IPS-11a (cell line): ENCODE measurements at regions not wholly inside any gene's neighbourhood (a gene's known extent, or its start where the extent isn't known, plus 50 kb on each side); places are given as distances from the start of the nearest gene placed in this dataset.

Experiments
- H3K4me3 ChIP-seq: one replicate; pipeline ENCODE4 v1.5.1; 2013; ENCODE audit warnings: low read depth, low read length, control low read depth

DNA sequence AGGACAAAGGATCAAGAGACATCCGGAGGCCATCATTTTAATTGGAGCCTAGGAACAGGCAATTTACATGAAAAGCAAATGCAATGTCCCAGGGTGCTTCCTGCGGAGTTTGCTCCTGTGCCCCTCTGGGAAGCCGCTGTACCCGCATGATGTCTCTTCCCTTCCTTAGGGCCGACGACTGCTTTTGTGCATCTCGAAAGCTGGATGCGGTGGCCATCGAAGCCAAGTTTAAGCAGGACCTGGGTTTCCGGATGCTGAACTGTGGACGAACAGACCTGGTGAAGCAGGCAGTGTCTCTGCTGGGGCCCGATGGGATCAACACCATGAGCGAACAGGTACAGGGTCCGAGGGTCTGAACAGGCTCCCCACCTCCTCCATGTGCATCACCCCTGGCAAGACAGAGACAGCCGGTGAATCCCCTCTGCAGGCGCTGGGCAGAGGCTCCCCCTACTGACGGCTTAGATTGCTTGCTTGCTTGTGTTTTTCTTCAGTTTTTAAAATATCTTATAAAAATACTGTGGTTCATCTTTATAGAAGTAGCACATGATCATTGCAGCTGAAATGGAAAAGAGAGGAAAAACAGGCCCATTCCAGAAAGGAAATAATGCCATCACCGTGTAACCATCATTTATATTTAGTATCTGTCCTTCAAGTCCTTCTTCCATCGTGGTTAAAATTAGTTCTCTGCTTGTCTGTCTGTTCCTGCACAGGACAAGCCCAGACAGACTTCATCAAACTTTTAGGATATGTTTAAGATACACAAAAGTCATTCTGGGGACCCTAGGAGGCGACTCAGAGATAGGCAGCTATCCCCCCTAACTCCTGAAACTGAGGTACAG is 75.4 kb upstream of the PWP1 start:
- H3K4me3 ChIP-seq = no peak overlapping the region

GRCh38 chr12:107612508-107612907 is 73.1 kb upstream of the PWP1 start:
- H3K4me3 ChIP-seq = no peak overlapping the region

DNA sequence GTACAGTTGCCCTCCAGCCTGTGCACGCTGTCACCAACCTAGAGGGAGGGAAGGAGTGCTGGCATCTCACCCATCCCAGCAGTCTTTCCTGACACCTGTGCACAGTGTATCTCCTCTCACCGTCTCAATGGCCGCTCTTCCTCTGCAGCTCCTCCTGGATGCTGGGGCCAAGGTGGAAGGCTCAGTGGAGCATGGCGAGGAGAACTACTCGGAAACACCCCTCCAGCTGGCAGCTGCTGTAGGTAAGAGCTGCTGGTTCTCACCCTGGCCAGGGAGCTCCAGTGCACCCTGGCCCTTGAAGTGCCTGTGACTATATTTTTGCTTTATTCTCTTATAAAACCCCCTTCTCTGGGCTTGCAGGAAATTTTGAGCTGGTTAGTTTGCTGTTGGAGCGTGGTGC is 68.7 kb upstream of the PWP1 start:
- no peak overlapping the region for H3K4me3 ChIP-seq

DNA sequence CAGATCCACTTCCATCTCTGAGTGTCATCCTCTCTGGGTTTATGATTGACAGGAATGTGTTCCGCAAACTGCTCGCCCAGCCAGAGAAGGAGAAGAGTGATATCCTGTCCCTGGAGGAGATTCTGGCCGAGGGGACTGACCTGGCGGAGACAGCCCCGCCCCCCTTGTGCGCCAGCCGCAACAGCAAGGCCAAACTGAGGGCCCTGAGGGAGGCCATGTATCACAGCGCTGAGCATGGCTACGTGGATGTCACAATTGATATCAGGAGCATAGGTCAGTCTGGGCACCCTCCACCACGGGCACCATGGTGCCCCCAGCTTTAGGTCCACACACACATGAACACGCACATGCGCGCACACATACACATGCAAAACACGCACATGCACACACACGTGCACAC is 67.5 kb upstream of the PWP1 start:
- no peak overlapping the region for H3K4me3 ChIP-seq

DNA sequence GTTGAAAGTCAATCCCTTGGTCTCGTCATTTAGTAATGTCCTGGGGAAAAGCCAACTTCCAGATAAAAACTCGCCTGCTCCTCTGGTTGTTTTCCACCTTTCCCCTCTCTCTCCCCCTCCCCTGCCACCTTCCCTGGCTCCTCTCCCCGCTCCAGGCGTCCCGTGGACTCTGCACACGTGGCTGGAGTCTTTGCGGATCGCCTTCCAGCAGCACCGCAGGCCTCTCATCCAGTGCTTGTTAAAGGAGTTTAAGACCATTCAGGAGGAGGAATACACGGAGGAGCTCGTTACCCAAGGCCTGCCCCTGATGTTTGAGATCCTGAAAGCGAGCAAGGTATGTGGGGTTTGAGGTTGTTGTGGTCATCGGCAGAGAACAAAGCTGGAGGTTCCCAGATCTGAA is 65.8 kb upstream of the PWP1 start:
- no peak overlapping the region for H3K4me3 ChIP-seq

GRCh38 chr12:107622001-107622400 is 63.6 kb upstream of the PWP1 start:
- H3K4me3 ChIP-seq = no peak overlapping the region

- no peak overlapping the region for H3K4me3 ChIP-seq
Measured at GRCh38 chr12:107624493-107624892, 61.1 kb upstream of the PWP1 start.

- no peak overlapping the region for H3K4me3 ChIP-seq
Measured at GRCh38 chr12:107631715-107632114, 53.9 kb upstream of the PWP1 start.

GRCh38 chr12:107632246-107632645 is 53.4 kb upstream of the PWP1 start:
- no peak overlapping the region for H3K4me3 ChIP-seq

- no peak overlapping the region for H3K4me3 ChIP-seq
Measured at GRCh38 chr12:107634530-107634929, 51.1 kb upstream of the PWP1 start.

- no peak overlapping the region for H3K4me3 ChIP-seq
Measured at GRCh38 chr12:107635139-107635538, 50.5 kb upstream of the PWP1 start.
